Ishikawa (cell line): ENCODE measurements at regions not wholly inside any gene's neighbourhood (a gene's known extent, or its start where the extent isn't known, plus 50 kb on each side); places are given as distances from the start of the nearest gene placed in this dataset.

Experiments
- CEBPB ChIP-seq: IDR thresholded peaks from 2 replicates; pipeline ENCODE4 v1.6.1; 2012
- CREB1 ChIP-seq: IDR thresholded peaks from 2 replicates; pipeline ENCODE4 v1.6.1; 2012; ENCODE audit warnings: low read depth
- EGR1 ChIP-seq: IDR thresholded peaks from 2 replicates; pipeline ENCODE4 v1.6.1; 2012
- EP300 ChIP-seq: IDR thresholded peaks from 2 replicates; pipeline ENCODE4 v1.6.1; 2012; ENCODE audit warnings: borderline replicate concordance
- FOXM1 ChIP-seq: IDR thresholded peaks from 2 replicates; pipeline ENCODE4 v1.6.1; 2012; ENCODE audit warnings: low read depth, borderline replicate concordance
- MAX ChIP-seq: IDR thresholded peaks from 2 replicates; pipeline ENCODE4 v1.6.1; 2012
- NFIC ChIP-seq: IDR thresholded peaks from 2 replicates; pipeline ENCODE4 v1.6.1; 2012
- RAD21 ChIP-seq: IDR thresholded peaks from 2 replicates; pipeline ENCODE4 v1.6.1; 2012; ENCODE audit warnings: low read depth
- TAF1 ChIP-seq: IDR thresholded peaks from 2 replicates; pipeline ENCODE4 v1.6.1; 2012; ENCODE audit warnings: low read depth, mild to moderate bottlenecking
- TCF12 ChIP-seq: IDR thresholded peaks from 2 replicates; pipeline ENCODE4 v1.6.1; 2012; ENCODE audit warnings: low read depth
- TEAD4 ChIP-seq: IDR thresholded peaks from 2 replicates; pipeline ENCODE4 v1.6.1; 2012
- USF1 ChIP-seq: IDR thresholded peaks from 2 replicates; pipeline ENCODE4 v1.6.1; 2012
- YY1 ChIP-seq: IDR thresholded peaks from 2 replicates; pipeline ENCODE4 v1.6.1; 2012; ENCODE audit warnings: low read depth
- ZBTB7A ChIP-seq: IDR thresholded peaks from 2 replicates; pipeline ENCODE4 v1.6.1; 2012; ENCODE audit warnings: low read depth
- TF ChIP-seq, protein P1 (sequence below): IDR thresholded peaks from 2 replicates; pipeline ENCODE4 v1.6.1; 2012; ENCODE audit warnings: low read depth, mild to moderate bottlenecking

- TF ChIP-seq CEBPB = no peak
- no peak for TF ChIP-seq MAX
- no peak for TF ChIP-seq NFIC
- no peak for TF ChIP-seq ZBTB7A
- TF ChIP-seq RAD21 = no peak
- TF ChIP-seq TEAD4 = no peak
- TF ChIP-seq EGR1 = no peak
- TF ChIP-seq CREB1 = no peak
- TF ChIP-seq TCF12 = no peak
- no peak for TF ChIP-seq TAF1
- no peak for TF ChIP-seq USF1
- TF ChIP-seq YY1 = no peak
- TF ChIP-seq EP300 = no peak
- TF ChIP-seq, protein P1, sequence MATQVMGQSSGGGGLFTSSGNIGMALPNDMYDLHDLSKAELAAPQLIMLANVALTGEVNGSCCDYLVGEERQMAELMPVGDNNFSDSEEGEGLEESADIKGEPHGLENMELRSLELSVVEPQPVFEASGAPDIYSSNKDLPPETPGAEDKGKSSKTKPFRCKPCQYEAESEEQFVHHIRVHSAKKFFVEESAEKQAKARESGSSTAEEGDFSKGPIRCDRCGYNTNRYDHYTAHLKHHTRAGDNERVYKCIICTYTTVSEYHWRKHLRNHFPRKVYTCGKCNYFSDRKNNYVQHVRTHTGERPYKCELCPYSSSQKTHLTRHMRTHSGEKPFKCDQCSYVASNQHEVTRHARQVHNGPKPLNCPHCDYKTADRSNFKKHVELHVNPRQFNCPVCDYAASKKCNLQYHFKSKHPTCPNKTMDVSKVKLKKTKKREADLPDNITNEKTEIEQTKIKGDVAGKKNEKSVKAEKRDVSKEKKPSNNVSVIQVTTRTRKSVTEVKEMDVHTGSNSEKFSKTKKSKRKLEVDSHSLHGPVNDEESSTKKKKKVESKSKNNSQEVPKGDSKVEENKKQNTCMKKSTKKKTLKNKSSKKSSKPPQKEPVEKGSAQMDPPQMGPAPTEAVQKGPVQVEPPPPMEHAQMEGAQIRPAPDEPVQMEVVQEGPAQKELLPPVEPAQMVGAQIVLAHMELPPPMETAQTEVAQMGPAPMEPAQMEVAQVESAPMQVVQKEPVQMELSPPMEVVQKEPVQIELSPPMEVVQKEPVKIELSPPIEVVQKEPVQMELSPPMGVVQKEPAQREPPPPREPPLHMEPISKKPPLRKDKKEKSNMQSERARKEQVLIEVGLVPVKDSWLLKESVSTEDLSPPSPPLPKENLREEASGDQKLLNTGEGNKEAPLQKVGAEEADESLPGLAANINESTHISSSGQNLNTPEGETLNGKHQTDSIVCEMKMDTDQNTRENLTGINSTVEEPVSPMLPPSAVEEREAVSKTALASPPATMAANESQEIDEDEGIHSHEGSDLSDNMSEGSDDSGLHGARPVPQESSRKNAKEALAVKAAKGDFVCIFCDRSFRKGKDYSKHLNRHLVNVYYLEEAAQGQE = no peak
- TF ChIP-seq FOXM1 = no peak
These were observed 188.0 kb upstream of the E2F7 start for GRCh38 chr12:77253321-77253720.

- TF ChIP-seq NFIC = no peak
- TF ChIP-seq RAD21 = no peak
- no peak for TF ChIP-seq TCF12
- no peak for TF ChIP-seq ZBTB7A
- TF ChIP-seq CREB1 = no peak
- no peak for TF ChIP-seq TEAD4
- TF ChIP-seq EGR1 = no peak
- TF ChIP-seq USF1 = no peak
- no peak for TF ChIP-seq TAF1
- no peak for TF ChIP-seq YY1
- no peak for TF ChIP-seq CEBPB
- TF ChIP-seq MAX = no peak
- TF ChIP-seq, protein P1 = no peak
- no peak for TF ChIP-seq EP300
- no peak for TF ChIP-seq FOXM1
These were observed 186.4 kb upstream of the E2F7 start for GRCh38 chr12:77251799-77252198.

DNA sequence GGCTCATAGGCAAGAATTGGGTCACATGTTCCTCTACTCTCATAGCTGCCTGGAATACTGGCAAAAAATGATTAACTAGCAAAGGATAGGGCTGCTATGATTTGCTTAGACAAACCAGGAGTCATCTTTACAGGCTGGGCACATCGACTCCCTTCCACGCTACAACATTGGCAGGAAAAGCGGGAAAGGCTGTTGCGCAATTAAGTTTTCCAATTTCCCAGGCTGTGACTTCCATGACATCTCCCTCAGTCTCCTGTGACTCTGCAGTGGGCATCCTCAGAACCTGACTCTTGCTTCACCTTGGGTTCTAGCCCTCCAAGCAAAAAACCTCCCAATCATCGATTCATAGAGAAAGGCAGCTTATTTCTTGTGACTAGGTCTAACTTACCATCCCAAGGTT is 184.5 kb upstream of the E2F7 start:
- TF ChIP-seq CEBPB (peak; percentile 51), USF1 (no peak)

DNA sequence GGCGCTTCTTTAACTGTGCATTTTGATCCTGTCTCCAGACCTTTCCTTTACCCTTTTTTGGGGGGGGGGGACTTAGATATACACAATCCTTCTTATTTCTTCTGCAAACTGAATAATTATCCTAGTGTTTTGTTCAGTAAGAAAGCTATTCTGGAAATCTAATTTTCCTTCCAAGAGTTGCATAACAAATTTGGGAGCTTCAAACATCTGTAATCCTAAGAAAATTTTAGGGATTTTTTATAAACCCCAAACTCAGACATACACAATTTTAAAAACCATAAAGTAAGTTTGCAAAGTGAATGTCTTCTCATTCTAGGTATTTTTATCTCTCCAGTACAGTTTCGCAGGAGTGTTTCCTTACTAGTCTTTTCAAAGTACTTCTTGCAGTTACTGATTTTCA is 182.7 kb upstream of the E2F7 start:
- TF ChIP-seq, protein P1 = no peak
- TF ChIP-seq FOXM1 (no peak), NFIC (no peak), YY1 (no peak), RAD21 (no peak), CREB1 (no peak), EGR1 (no peak), ZBTB7A (no peak), TCF12 (no peak), EP300 (no peak), CEBPB (no peak), USF1 (no peak), TEAD4 (no peak)
